GM23248 (cell line): ENCODE measurements at regions not wholly inside any gene's neighbourhood (a gene's known extent, or its start where the extent isn't known, plus 50 kb on each side); places are given as distances from the start of the nearest gene placed in this dataset.

ENCODE experiments used
- DNase-seq: peaks from one replicate; pipeline ENCODE4 v3.0.0-alpha.2; 2015
- H2AFZ ChIP-seq: fragments of 200-600 bp; sonication (generic); 2 replicates; pipeline ENCODE4 v1.6.1; 2016; ENCODE audit warnings: antibody characterized with exemption
- H3F3A ChIP-seq: fragments of 200-600 bp; sonication (generic); 2 replicates; pipeline ENCODE4 v1.6.1; 2016; ENCODE audit warnings: mild to moderate bottlenecking, antibody characterized with exemption, mixed run types; ENCODE audit not compliant: insufficient read depth
- H3K27ac ChIP-seq: fragments of 200-600 bp; sonication (generic); 2 replicates; pipeline ENCODE4 v1.5.1; 2016; ENCODE audit warnings: mild to moderate bottlenecking
- H3K27me3 ChIP-seq: fragments of 200-600 bp; sonication (generic); replicated peaks from 2 replicates; pipeline ENCODE4 v1.6.1; 2016; ENCODE audit warnings: mild to moderate bottlenecking; ENCODE audit not compliant: insufficient read depth
- H3K36me3 ChIP-seq: fragments of 200-600 bp; sonication (generic); 2 replicates; pipeline ENCODE4 v1.6.1; 2016; ENCODE audit warnings: low read depth, mild to moderate bottlenecking
- H3K4me1 ChIP-seq: fragments of 200-600 bp; sonication (generic); 2 replicates; pipeline ENCODE4 v1.6.1; 2016; ENCODE audit warnings: mild to moderate bottlenecking; ENCODE audit not compliant: insufficient read depth
- H3K4me2 ChIP-seq: fragments of 200-600 bp; sonication (generic); one replicate; pipeline ENCODE4 v1.6.1; 2016; ENCODE audit warnings: mild to moderate bottlenecking; ENCODE audit not compliant: unreplicated experiment
- H3K4me3 ChIP-seq: fragments of 200-600 bp; sonication (generic); 2 replicates; pipeline ENCODE4 v1.5.1; 2016; ENCODE audit warnings: mild to moderate bottlenecking
- H3K79me2 ChIP-seq: fragments of 200-600 bp; sonication (generic); 2 replicates; pipeline ENCODE4 v1.6.1; 2016; ENCODE audit warnings: mild to moderate bottlenecking; ENCODE audit not compliant: insufficient read depth
- H3K9ac ChIP-seq: fragments of 200-600 bp; sonication (generic); 2 replicates; pipeline ENCODE4 v1.6.1; 2016; ENCODE audit warnings: mild to moderate bottlenecking
- H3K9me2 ChIP-seq: fragments of 200-600 bp; sonication (generic); 2 replicates; pipeline ENCODE4 v1.6.1; 2016; ENCODE audit warnings: mixed run types, mild to moderate bottlenecking, moderate library complexity; ENCODE audit not compliant: insufficient read depth
- H3K9me3 ChIP-seq: fragments of 200-600 bp; sonication (generic); one replicate; pipeline ENCODE4 v1.6.1; 2017; ENCODE audit warnings: low read depth
- H4K20me1 ChIP-seq: fragments of 200-600 bp; sonication (generic); 2 replicates; pipeline ENCODE4 v1.6.0; 2016; ENCODE audit not compliant: insufficient read depth
- EZH2 ChIP-seq: fragments of 200-600 bp; sonication (generic); IDR thresholded peaks from 2 replicates; pipeline ENCODE4 v1.6.1; 2018; ENCODE audit warnings: antibody characterized with exemption, mild to moderate bottlenecking; ENCODE audit not compliant: insufficient read depth, poor library complexity, severe bottlenecking
- EZH2phosphoT487 ChIP-seq: fragments of 200-600 bp; sonication (generic); IDR thresholded peaks from 2 replicates; pipeline ENCODE4 v1.6.1; 2018; ENCODE audit warnings: antibody characterized with exemption, moderate library complexity, mild to moderate bottlenecking, low read depth; ENCODE audit not compliant: insufficient read depth
- WGBS, 2 experiments: methylation state at CpG; one replicate each; pipeline ENCODE4 v1.1.6; 2015 to 2017; ENCODE audit warnings: low lambda C conversion rate in 2 of 2, low coverage in 1 of 2; ENCODE audit errors: missing lambda C conversion rate in 2 of 2; 5-methylcytosine and 5-hydroxymethylcytosine counted together
- in situ Hi-C: fragments of 300-500 bp; cut with MboI; formaldehyde crosslinking; loops from 2 replicates; pipeline ENCODE4 v1.15.0; 2020

DNA sequence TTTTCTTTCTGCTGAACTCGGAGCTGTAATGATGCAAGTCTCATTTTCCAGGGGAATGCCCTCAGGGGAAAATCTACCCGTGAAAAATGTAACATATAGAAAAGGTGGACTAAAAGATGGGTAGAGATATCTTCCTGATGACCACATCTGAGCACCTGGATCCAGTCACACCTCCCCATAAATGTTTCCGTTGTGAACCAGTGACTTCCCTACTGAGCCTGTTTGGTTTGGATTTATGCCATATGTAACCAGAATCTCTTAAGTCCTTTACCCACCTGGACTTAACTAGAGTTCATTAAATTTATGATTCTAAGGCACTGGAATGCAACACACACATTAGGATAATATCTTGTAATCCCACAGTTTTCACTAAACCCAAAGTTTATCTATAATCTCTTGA, 171.1 kb downstream of the ZNF330 start:
- 59 to 62% methylated on average over 3 of the region's 3 CpGs for WGBS, 2 experiments
- no peak for DNase-seq
- no peaks in the 10 kb centered on the region for H3K27me3 ChIP-seq

GRCh38 chr4:141395246-141395830, 174.6 kb downstream of the ZNF330 start:
- no peaks in the 10 kb centered on the region for H4K20me1 ChIP-seq
- TF ChIP-seq EZH2 (no peak), EZH2phosphoT487 (no peak)
- no peaks in the 10 kb centered on the region for H3K79me2 ChIP-seq
- no peaks in the 10 kb centered on the region for H3K9me3 ChIP-seq
- H3K9ac ChIP-seq = no peak overlapping the region
- in situ Hi-C loops = no loop called here
- no peaks in the 10 kb centered on the region for H3K27me3 ChIP-seq
- DNase-seq = peak; percentile 36
- H3K4me2 ChIP-seq = no peak overlapping the region
- 0 out of 2 replicates have a peak, but pooled peaks cover 4% of the 10 kb centered on the region for H3K4me1 ChIP-seq
- H3F3A ChIP-seq = no peaks in the 10 kb centered on the region
- 90 to 97% methylated on average over 1 of the region's 1 CpG for WGBS, 2 experiments
- H3K9me2 ChIP-seq = no peaks in the 10 kb centered on the region
- no peak overlapping the region for H3K27ac ChIP-seq
- H3K36me3 ChIP-seq = no peaks in the 10 kb centered on the region
- no peak overlapping the region for H3K4me3 ChIP-seq
- no peak overlapping the region for H2AFZ ChIP-seq

More for the DNA sequence above, 171.1 kb downstream of the ZNF330 start:
- in situ Hi-C loops = no loop called here
- no peak overlapping the region for H3K9ac ChIP-seq
- H3F3A ChIP-seq = peaks cover 9% of the 10 kb centered on the region; the same call in 1 of the 2 replicates
- H3K27ac ChIP-seq = no peak overlapping the region
- no peaks in the 10 kb centered on the region for H3K9me2 ChIP-seq
- peaks cover 28% of the 10 kb centered on the region for H3K4me1 ChIP-seq
- no peaks in the 10 kb centered on the region for H3K9me3 ChIP-seq
- no peaks in the 10 kb centered on the region for H3K36me3 ChIP-seq
- H4K20me1 ChIP-seq = no peaks in the 10 kb centered on the region
- H2AFZ ChIP-seq = no peak overlapping the region
- no peak overlapping the region for H3K4me3 ChIP-seq
- no peak for TF ChIP-seq EZH2phosphoT487
- TF ChIP-seq EZH2 = no peak
- H3K79me2 ChIP-seq = no peaks in the 10 kb centered on the region
- H3K4me2 ChIP-seq = no peak overlapping the region

- Histone ChIP-seq H3F3A (no peaks in the 10 kb centered on the region), H3K27me3 (no peaks in the 10 kb centered on the region), H3K4me1 (0 out of 2 replicates have a peak, but pooled peaks cover 4% of the 10 kb centered on the region), H3K9me3 (no peaks in the 10 kb centered on the region), H3K27ac (no peak overlapping the region), H3K36me3 (no peaks in the 10 kb centered on the region), H2AFZ (no peak overlapping the region), H3K79me2 (no peaks in the 10 kb centered on the region), H3K4me2 (no peak overlapping the region), H3K9me2 (no peaks in the 10 kb centered on the region), H3K9ac (no peak overlapping the region), H3K4me3 (no peak overlapping the region), H4K20me1 (no peaks in the 10 kb centered on the region)
- no peak for DNase-seq
- in situ Hi-C loops = no loop called here
- WGBS, 2 experiments = 90 to 91% methylated on average over 5 of the region's 5 CpGs
- no peak for TF ChIP-seq EZH2phosphoT487
- TF ChIP-seq EZH2 = no peak
Observed at GRCh38 chr4:141395919-141396318, 175.2 kb downstream of the ZNF330 start.

- WGBS, 2 experiments = 75 to 76% methylated on average over 5 of the region's 5 CpGs
- Histone ChIP-seq H3K9me3 (no peaks in the 10 kb centered on the region), H3K27ac (no peak overlapping the region), H3K79me2 (no peaks in the 10 kb centered on the region), H3K36me3 (no peaks in the 10 kb centered on the region), H3F3A (no peaks in the 10 kb centered on the region), H3K27me3 (no peaks in the 10 kb centered on the region; the same call in 1 of the 2 replicates), H3K4me3 (no peak overlapping the region), H2AFZ (no peak overlapping the region), H3K9ac (no peak overlapping the region), H3K4me2 (no peak overlapping the region), H4K20me1 (no peaks in the 10 kb centered on the region), H3K4me1 (no peaks in the 10 kb centered on the region), H3K9me2 (no peaks in the 10 kb centered on the region)
- no peak for DNase-seq
- TF ChIP-seq EZH2 = no peak
- TF ChIP-seq EZH2phosphoT487 = no peak
- in situ Hi-C loops = no loop called here
Observed at GRCh38 chr4:141402712-141403111, 182.0 kb downstream of the ZNF330 start.

DNA sequence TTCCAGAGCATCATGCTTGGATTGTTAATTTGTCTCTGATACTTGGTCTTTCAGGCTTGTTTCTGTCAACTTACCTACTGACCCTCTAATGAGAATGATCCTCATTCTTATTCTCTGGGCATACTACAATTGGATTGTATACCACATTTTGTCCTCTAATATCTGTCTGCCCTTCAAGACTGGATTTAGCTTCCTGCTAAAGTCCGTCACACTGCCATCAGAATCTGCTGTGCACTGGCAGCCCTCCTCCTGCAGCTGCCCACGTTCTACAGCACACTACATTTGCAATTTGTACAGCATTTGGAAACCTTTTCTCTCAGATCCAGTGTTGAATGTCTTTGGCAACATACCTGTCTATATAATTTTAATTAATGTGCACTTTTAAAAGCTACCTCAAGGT, 183.1 kb downstream of the ZNF330 start:
- in situ Hi-C loops = no loop called here
- DNase-seq = no peak
- H3K27ac ChIP-seq = no peak overlapping the region
- H3K36me3 ChIP-seq = no peaks in the 10 kb centered on the region
- 77 to 80% methylated on average over 2 of the region's 2 CpGs for WGBS, 2 experiments
- H3K4me2 ChIP-seq = no peak overlapping the region
- no peak overlapping the region for H3K9ac ChIP-seq
- no peak overlapping the region for H3K4me3 ChIP-seq
- no peaks in the 10 kb centered on the region for H4K20me1 ChIP-seq
- no peaks in the 10 kb centered on the region for H3F3A ChIP-seq
- H3K79me2 ChIP-seq = no peaks in the 10 kb centered on the region
- H3K27me3 ChIP-seq = no peaks in the 10 kb centered on the region; the same call in 1 of the 2 replicates
- no peaks in the 10 kb centered on the region for H3K9me2 ChIP-seq
- no peaks in the 10 kb centered on the region for H3K9me3 ChIP-seq
- no peak for TF ChIP-seq EZH2
- no peak for TF ChIP-seq EZH2phosphoT487
- no peaks in the 10 kb centered on the region for H3K4me1 ChIP-seq
- no peak overlapping the region for H2AFZ ChIP-seq
